Vagina (tissue), 2 donors: ENCODE measurements at regions not wholly inside any gene's neighbourhood (a gene's known extent, or its start where the extent isn't known, plus 50 kb on each side); places are given as distances from the start of the nearest gene placed in this dataset.

ENCODE experiments used
- DNase-seq, 2 donors: peaks; one replicate each; pipeline ENCODE4 v3.0.0-alpha.2; 2017; ENCODE audit errors: extremely low spot score in 2 of 2
- H3K27ac ChIP-seq: fragments of 200-600 bp; sonication (generic); one replicate; pipeline ENCODE4 v1.5.1; 2019
- H3K27me3 ChIP-seq: fragments of 200-600 bp; sonication (generic); one replicate; pipeline ENCODE4 v1.5.1; 2019
- H3K36me3 ChIP-seq, 2 donors: fragments of 200-600 bp; sonication (generic); one replicate each; pipeline ENCODE4 v1.5.1; 2017 to 2019
- H3K4me1 ChIP-seq: fragments of 200-600 bp; sonication (generic); one replicate; pipeline ENCODE4 v1.5.1; 2019
- H3K4me3 ChIP-seq, 2 donors: fragments of 200-600 bp; sonication (generic); 1 replicate in 1 of 2; 2 replicates in 1 of 2; pipeline ENCODE4 v1.5.1; 2016 to 2019
- H3K9me3 ChIP-seq: fragments of 200-600 bp; sonication (generic); one replicate; pipeline ENCODE4 v1.5.1; 2019
- CTCF ChIP-seq, 3 experiments: fragments of 450-650 bp in 2 of 3; fragments of 200-600 bp in 1 of 3; sonication (generic) in 1 of 3; IDR thresholded peaks; one replicate each; pipeline ENCODE4 v1.5.1; 2017 to 2019; ENCODE audit warnings: antibody characterized with exemption in 3 of 3, mild to moderate bottlenecking in 2 of 3, moderate library complexity in 2 of 3
- POLR2A ChIP-seq, 2 donors: fragments of 450-650 bp; IDR thresholded peaks; one replicate each; pipeline ENCODE4 v1.6.1; 2017; ENCODE audit warnings: antibody characterized with exemption in 2 of 2, mild to moderate bottlenecking in 2 of 2, moderate library complexity in 2 of 2
- POLR2AphosphoS5 ChIP-seq, 2 donors: sonication (generic); formaldehyde crosslinking; IDR thresholded peaks; one replicate each; pipeline ENCODE4 v1.9.0; 2017; ENCODE audit warnings: antibody characterized with exemption in 2 of 2, mild to moderate bottlenecking in 2 of 2, low read depth in 1 of 2; ENCODE audit not compliant: insufficient read depth in 1 of 2
- intact Hi-C: fragments of 100-400 bp; cut with DNase I; formaldehyde crosslinking; loops from one replicate; pipeline ENCODE4 v1.15.1; 2023

- no peak for DNase-seq
- intact Hi-C loops = no loop called here
These were observed 94.8 kb upstream of the APC start for GRCh38 chr5:112642885-112643284.

GRCh38 chr5:112643339-112643971, 94.2 kb upstream of the APC start:
- no peak for DNase-seq
- intact Hi-C loops = no loop called here
- Histone ChIP-seq H3K36me3 (no peaks in the 10 kb centered on the region), H3K27me3 (no peaks in the 10 kb centered on the region), H3K4me1 (no peaks in the 10 kb centered on the region), H3K9me3 (no peaks in the 10 kb centered on the region), H3K4me3 (no peak overlapping the region), H3K27ac (no peak overlapping the region)
- no peak for TF ChIP-seq CTCF (IDR thresholded peaks at IDR 0.05)
- no peak for TF ChIP-seq POLR2AphosphoS5 (IDR thresholded peaks at IDR 0.05; ENCODE audit: insufficient read depth in 1 of 2, low read depth in 1 of 2)
- TF ChIP-seq POLR2A (IDR thresholded peaks at IDR 0.05) = no peak

More at GRCh38 chr5:112642885-112643284, 94.8 kb upstream of the APC start:
- Histone ChIP-seq H3K9me3 (no peaks in the 10 kb centered on the region), H3K4me1 (peaks cover 2% of the 10 kb centered on the region), H3K27ac (no peak overlapping the region), H3K4me3 (no peak overlapping the region), H3K36me3 (no peaks in the 10 kb centered on the region), H3K27me3 (no peaks in the 10 kb centered on the region)
- TF ChIP-seq POLR2A (IDR thresholded peaks at IDR 0.05) (no peak), POLR2AphosphoS5 (IDR thresholded peaks at IDR 0.05; ENCODE audit: insufficient read depth in 1 of 2, low read depth in 1 of 2) (no peak), CTCF (IDR thresholded peaks at IDR 0.05) (no peak)

- Histone ChIP-seq H3K4me3 (no peak overlapping the region), H3K27ac (no peak overlapping the region), H3K4me1 (no peaks in the 10 kb centered on the region), H3K36me3 (no peaks in the 10 kb centered on the region), H3K27me3 (no peaks in the 10 kb centered on the region), H3K9me3 (no peaks in the 10 kb centered on the region)
- intact Hi-C loops = no loop called here
- no peak for TF ChIP-seq POLR2A (IDR thresholded peaks at IDR 0.05)
- no peak for TF ChIP-seq CTCF (IDR thresholded peaks at IDR 0.05)
- no peak for TF ChIP-seq POLR2AphosphoS5 (IDR thresholded peaks at IDR 0.05; ENCODE audit: insufficient read depth in 1 of 2, low read depth in 1 of 2)
- no peak for DNase-seq
These were observed 91.3 kb upstream of the APC start for GRCh38 chr5:112646139-112646936.

GRCh38 chr5:112647428-112647827, 90.3 kb upstream of the APC start:
- Histone ChIP-seq H3K4me1 (no peaks in the 10 kb centered on the region), H3K27ac (no peak overlapping the region), H3K36me3 (no peaks in the 10 kb centered on the region), H3K4me3 (no peak overlapping the region), H3K9me3 (no peaks in the 10 kb centered on the region), H3K27me3 (no peaks in the 10 kb centered on the region)
- DNase-seq = no peak
- TF ChIP-seq CTCF (IDR thresholded peaks at IDR 0.05) (no peak), POLR2A (IDR thresholded peaks at IDR 0.05) (no peak), POLR2AphosphoS5 (IDR thresholded peaks at IDR 0.05; ENCODE audit: insufficient read depth in 1 of 2, low read depth in 1 of 2) (no peak)
- intact Hi-C loops = no loop called here

- TF ChIP-seq CTCF (IDR thresholded peaks at IDR 0.05) = no peak
- no peak overlapping the region for H3K4me3 ChIP-seq
- H3K9me3 ChIP-seq = no peaks in the 10 kb centered on the region
- no peaks in the 10 kb centered on the region for H3K27me3 ChIP-seq
- no peaks in the 10 kb centered on the region for H3K4me1 ChIP-seq
- H3K27ac ChIP-seq = no peak overlapping the region
- H3K36me3 ChIP-seq = no peaks in the 10 kb centered on the region
- no peak for DNase-seq
- intact Hi-C loops = no loop called here
These were observed 89.4 kb upstream of the APC start for GRCh38 chr5:112648264-112648663.
